Spleen (tissue), 7 donors: ENCODE measurements at regions not wholly inside any gene's neighbourhood (a gene's known extent, or its start where the extent isn't known, plus 50 kb on each side); places are given as distances from the start of the nearest gene placed in this dataset.

Experiments
- POLR2A ChIP-seq, 3 donors: fragments of 450-650 bp; IDR thresholded peaks; one replicate each; pipeline ENCODE4 v1.5.1; 2017; ENCODE audit warnings: antibody characterized with exemption in 3 of 3, mild to moderate bottlenecking in 1 of 3
- POLR2AphosphoS5 ChIP-seq, 3 donors: sonication (generic); formaldehyde crosslinking; IDR thresholded peaks; one replicate each; pipeline ENCODE4 v1.5.1; 2017; ENCODE audit warnings: antibody characterized with exemption in 3 of 3
- TF ChIP-seq, protein P1 (sequence below), 11 experiments: fragments of 200-600 bp in 7 of 11; fragments of 450-650 bp in 4 of 11; sonication (generic) in 4 of 11; IDR thresholded peaks in 8 of 11; conservative IDR thresholded peaks in 3 of 11; 1 replicate in 7 of 11; 2 replicates in 4 of 11; pipeline versions ENCODE4 v1.4.0 to v1.8.0; 2016 to 2021; ENCODE audit warnings: antibody characterized with exemption in 11 of 11, inconsistent platforms in 4 of 11, mild to moderate bottlenecking in 1 of 11
- donor health status: DM: no; HTN: no; CAD: no; lungs with moderate emphysema.
- donor health status: DM: no; HTN: no; CAD: no.
- donor health status: DM: no; HTN: no; CAD: no.

DNA sequence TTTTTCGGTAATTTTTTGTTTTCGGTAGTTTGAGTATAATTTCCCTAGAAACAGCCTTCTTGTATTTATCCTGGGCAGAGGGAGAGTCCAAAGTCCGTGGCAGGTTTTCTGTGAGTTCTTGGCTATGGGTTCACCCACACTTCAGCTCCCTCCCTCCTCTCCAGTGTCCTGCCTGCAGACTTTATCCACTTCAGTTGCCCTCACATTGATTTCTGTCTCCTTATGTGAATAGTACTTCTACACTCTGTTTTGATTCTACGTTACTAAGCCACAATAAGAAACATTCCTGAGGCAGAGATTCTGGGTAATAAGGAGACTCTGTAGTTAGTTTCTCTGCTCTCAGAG is 868.6 kb downstream of the METTL15 start:
- no peak for TF ChIP-seq POLR2AphosphoS5 (IDR thresholded peaks at IDR 0.05)
- TF ChIP-seq, protein P1, sequence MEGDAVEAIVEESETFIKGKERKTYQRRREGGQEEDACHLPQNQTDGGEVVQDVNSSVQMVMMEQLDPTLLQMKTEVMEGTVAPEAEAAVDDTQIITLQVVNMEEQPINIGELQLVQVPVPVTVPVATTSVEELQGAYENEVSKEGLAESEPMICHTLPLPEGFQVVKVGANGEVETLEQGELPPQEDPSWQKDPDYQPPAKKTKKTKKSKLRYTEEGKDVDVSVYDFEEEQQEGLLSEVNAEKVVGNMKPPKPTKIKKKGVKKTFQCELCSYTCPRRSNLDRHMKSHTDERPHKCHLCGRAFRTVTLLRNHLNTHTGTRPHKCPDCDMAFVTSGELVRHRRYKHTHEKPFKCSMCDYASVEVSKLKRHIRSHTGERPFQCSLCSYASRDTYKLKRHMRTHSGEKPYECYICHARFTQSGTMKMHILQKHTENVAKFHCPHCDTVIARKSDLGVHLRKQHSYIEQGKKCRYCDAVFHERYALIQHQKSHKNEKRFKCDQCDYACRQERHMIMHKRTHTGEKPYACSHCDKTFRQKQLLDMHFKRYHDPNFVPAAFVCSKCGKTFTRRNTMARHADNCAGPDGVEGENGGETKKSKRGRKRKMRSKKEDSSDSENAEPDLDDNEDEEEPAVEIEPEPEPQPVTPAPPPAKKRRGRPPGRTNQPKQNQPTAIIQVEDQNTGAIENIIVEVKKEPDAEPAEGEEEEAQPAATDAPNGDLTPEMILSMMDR (IDR thresholded peaks at IDR 0.05 in 8 of 11, conservative IDR thresholded peaks at IDR 0.05 in 3 of 11): no peak
- TF ChIP-seq POLR2A (IDR thresholded peaks at IDR 0.05): no peak
